Activated T-cell treated with anti-CD3 and anti-CD28 coated beads for 1 hour (primary cell): ENCODE measurements at regions not wholly inside any gene's neighbourhood (a gene's known extent, or its start where the extent isn't known, plus 50 kb on each side); places are given as distances from the start of the nearest gene placed in this dataset.
"Not testable (repeated sequence)": the region's sequence is repeated elsewhere in the genome, so short reads cannot be mapped to it uniquely, and the experiment has no call there.

Source experiments
- DNase-seq: peaks from one replicate; pipeline ENCODE4 v3.0.0-alpha.2; 2020; ENCODE audit warnings: low read depth

DNA sequence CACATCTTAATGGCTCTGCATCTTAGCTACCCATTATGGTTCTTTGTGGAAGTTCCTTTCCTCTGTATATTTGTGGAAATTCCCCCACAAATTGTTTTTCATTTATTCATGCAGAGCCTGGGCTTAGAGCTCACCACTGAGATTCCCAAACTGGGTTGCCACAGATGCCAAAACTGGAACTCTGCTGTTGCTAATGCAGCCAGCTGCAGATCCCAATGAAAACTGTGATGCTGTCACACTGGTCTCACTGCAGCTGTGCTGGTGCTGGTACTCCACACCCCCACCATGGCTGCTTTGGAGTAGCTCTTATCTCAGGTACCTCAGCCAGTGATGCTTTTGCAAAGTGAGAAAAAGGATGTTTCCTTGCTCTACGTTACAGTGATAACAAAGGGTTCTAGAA, 87.7 kb downstream of the DCK start:
- DNase-seq = no peak

DNA sequence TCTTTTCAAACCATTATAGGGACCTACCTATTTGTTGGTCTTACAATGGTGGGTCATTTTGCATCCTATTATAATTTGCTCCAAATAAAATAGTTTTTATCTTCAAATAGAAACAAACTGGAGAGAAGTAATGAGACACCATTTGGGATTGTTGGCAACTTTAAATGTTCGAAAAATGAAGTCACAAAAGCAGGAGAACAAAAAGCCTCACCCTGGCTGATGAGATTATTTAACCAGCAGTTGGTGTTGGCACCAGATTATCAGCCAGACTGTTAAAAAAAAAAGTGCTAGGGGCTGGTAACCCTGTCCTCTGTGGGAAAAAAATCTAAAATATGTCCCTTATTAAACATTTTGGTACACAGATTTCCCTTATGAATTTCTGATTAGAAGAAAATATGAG, 100.3 kb downstream of the DCK start:
- no peak for DNase-seq

DNA sequence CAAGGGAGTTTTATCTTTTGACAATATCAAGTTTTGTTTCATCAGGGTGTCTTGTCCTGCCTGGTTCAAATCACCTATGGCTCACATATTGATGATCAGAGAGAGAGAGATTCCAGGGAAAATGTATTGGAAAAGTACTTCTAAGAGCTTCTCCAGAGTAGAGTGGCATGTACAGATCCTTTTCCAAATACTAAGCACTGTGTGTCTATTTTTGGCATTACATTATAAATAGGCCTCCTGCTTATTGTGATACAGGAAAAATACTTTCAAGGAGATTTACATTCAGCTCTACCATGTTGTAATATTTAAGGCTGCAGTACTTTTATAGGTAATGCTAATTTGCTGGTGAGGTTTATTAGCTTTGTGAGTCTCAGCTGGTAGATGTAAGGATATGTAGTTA, 100.8 kb downstream of the DCK start:
- no peak for DNase-seq

DNA sequence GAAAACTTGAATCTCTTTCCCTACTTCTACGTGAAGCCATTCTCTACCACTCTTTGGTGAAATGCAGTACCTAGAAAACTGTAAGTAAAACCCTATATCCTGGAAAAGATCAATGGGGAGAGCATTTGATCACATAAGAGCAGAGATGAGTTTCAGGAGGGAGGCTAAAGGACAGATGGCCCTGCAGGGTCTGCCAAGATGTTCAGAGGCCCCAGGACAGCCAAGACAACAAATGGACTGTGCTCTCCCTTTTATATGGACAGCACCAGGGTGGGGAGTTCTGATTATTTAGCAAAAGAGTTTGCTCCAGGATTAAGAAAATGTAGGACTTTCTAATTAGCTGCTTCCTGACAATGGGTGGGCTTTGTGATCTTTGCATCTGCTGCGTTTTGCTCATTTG, 101.7 kb downstream of the DCK start:
- DNase-seq = no peak

DNA sequence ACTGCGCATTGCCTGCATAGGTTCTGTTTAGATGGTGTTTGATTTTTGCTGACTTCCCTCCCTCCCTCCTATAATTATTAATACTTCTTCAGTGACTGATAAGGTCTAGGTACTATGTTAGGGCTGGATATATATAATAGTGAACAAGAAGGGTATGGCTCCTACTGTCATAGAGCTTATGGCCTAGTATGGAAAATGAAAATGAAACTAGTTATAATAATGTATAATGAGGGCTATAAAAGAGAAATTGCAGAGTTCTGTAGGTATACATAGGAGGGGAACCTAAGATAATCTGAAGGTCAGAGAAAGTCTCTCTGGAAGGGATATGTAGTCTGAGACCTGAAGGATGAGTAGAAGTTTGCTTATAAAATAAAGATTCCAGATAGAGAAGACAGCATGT, 102.1 kb downstream of the DCK start:
- DNase-seq = no peak

DNA sequence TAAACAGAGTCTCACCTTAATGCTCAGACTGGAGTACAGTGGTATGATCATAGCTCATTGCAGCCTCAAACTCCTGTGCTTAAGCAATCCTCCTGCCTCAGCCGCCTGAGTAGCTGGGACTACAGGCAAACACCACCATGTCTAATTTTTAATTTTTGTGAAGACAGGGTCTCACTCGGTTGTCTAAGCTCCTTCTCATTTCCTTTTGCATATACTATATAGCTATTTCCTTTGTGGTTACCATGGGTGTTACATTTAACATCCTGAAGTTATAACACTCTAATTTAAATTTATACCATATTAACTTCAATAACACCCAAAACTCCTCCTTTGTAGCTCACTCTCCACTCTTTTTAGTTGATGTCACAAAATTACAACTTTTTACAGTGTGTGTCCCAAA, 114.3 kb downstream of the DCK start:
- DNase-seq = no peak

DNA sequence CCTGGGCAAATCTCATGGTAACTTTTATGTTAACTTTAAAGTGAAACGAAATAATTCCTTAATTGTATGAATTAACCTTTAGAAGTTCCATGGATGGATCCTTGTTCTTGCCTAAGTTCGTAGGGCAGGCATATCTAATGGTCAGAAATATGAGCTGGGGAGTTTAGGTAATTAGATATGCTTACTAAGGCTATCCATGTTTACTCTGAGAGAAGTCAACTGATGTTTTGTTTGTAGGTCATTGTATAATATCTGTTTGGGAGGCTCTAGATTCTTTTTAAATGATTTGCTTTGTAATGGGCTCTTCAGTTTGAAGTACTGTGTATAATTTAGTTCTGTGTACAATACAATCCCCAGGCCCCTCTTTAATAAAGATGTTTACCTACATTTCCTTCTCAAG, 117.0 kb downstream of the DCK start:
- no peak for DNase-seq

DNA sequence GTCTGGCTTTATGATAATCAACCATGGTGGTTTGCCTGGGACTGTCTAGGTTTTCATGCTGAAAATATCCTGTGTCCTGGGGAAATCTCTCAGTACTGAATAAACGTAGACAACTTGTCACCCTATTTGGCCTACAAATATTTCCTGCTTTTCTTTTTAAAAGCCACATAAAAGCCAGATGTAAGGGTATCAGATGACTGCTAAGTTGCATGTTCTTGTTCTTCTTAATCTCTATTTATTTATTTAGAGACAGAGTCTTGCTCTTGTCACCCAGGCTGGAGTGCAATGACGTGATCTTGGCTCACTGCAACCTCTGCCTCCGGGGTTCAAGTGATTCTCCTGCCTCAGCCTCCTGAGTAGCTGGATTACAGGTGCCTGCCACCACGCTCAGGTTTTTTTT, 117.7 kb downstream of the DCK start:
- not testable (repeated sequence) for DNase-seq

DNA sequence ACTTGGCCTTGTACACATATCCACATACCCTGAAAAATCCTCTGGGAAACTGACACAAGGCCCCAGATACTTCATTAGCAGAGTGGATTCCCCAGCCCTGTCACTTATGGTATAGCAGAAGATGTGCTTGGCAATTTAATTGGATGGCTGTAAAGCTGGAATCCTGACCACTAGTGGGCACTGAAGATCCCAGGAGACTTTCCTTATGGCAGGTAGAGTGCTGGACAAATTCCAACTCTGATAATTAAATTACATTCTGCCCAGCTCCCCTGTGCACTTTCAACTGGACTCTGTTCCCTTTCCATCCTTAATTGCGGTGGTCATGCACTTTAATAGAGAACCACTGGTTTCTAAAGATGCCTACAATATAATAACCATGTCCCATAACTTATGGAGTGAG, 119.8 kb downstream of the DCK start:
- DNase-seq = no peak

DNA sequence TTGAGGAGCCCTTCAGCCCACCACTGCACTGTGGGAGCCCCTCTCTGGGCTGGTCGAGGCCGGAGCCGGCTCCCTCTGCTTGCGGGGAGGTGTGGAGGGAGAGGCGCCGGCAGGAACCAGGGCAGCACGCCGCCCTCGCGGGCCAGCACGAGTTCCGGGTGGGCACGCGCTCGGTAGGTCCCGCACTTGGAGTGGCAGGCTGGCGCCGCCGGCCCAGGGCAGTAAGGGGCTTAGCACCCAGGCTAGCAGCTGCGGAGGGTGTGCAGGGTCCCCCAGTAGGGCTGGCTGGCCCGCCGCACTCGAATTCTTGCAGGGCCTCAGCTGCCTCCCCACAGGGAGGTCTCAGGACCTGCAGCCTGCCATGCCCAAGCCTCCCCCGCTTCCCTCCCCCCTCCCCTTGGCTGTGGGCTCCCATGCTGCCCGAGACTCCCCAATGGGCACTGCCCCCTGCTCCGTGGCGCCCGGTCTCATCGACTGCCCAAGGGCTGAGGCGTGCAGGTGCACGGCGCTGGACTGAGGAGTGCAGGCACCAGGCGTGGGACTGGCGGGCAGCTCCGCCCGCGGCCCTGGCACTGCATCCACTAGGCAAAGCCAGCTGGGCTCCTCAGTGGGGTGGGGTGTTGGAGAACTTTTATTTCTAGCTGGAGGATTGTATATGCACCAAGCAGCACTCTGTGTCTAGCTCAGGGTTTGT, 127.5 kb downstream of the DCK start:
- no peak for DNase-seq

DNA sequence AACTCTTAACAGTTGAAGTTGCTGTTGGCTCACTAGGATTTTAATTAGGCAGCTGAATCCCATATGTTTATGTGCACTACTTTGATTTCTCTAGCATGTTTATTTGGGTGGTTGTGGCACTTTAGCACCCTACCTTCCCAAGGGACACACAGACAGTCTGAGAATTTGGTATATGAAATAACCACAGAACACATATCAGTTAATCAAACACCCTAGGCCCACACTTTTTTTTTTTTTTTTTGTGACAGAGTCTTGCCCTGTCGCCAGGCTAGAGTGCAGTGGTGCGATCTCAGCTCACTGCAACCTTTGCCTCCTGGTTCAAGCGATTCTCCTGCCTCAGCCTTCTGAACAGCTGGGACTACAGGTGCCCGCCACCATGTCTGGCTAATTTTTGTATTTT, 130.5 kb downstream of the DCK start:
- DNase-seq = no peak

DNA sequence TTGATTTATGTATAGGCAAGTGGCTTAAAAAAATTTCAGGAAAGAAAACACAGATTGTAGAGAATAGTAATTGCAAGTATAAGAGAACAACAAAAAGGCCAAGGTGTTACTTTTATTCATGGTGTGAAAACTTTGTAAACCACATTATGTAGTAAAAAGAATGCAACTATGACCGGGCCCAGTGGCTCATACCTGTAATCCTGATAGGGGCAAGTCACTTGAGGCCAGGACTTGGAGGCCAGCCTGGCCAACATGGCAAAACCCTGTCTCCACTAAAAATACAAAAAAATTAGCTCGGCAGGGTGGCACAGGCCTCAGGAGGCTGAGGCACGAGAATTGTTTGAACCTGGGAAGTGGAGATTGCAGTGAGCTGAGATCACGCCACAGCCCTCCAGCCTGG, 131.7 kb downstream of the DCK start:
- DNase-seq = no peak

DNA sequence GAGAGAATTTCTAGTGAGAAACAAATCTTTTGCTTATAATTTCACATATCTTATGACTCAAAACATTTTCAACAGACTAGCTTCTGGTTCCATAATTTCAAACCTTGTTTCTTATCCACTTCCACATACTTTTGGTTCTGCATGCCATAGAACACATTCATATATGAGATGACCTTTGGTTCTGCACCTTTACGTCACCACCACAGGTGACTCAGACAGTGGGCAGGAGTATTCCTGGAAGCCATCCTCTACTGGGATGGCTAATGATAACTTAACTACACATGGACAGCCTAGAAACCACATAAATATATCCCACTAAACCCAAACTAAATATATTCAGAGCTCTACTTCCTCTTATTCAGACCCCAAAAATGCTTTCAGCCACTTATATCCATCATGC, 133.3 kb downstream of the DCK start:
- DNase-seq = no peak

DNA sequence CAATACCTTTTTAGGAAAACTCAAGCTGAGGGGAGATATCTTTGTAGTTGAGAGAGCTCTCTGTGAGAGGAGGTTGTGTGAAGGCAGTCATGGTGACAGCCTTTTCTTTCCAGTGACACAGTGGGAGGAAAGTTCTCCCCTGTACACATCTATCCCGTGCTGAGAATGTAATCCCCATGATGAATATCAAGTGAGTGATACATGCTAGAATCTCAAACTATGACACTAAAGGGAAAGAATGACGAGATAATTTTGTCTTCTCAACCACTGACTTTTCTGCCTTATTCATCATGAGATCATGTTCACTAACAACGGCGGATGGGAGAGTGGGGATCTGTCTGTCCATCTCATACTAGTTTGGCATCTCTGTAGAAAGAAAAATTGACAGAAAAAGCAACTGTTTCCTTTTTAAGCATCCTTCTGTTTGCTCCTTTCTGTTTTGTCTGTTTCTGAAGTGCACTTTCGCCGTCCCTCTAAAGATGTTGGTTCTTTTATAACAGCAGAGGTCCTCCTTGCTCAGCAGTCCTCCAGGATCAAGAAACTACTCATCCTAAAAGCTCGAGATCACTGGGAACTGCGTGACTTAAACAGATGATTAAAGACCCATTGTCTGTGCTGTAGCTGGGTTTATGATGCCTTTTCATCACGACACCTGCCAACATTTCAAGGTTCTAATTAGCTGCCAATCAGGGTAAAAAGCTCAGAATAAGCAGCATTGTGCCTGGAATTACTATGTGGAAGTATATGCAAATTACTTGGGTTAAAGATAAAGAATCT, 137.6 kb downstream of the DCK start:
- no peak for DNase-seq

DNA sequence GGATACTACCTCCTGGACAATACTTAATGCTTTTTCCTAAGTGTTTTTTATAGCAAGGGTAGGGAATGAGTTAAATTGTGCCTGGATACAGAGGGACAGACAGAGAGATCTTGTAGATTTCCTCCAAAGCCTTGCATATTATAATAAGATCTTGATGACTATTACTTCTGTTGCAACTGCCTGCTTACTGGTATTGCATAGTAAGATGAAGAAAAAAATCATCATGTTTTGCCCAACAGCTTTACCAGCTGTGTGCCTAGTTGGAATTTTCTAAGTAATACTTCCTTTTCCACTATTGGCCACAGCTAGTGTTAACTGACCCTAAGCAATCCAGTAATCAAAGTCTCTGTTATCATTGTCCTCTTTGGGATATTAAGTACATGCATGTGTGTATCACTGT, 139.0 kb downstream of the DCK start:
- DNase-seq = no peak

DNA sequence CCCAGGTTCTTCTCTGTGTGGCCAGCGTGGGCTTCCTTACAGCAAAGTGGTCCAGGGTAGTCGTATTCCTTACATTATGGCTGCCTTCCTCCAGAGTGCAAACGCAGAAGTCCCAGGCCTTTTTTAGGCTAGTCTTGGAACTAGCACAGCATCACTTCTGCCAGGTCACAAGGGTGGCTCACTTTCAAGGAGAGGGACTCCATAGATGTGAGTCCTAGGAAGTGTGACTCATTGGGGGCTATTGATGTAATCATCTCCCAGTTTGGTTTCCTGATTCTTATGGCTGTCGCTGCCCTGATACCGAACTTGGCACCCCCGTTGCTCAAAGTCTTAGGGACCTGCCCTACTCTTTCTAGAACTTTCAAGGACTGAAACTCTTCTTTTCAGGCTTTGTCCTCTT, 140.0 kb downstream of the DCK start:
- no peak for DNase-seq

DNA sequence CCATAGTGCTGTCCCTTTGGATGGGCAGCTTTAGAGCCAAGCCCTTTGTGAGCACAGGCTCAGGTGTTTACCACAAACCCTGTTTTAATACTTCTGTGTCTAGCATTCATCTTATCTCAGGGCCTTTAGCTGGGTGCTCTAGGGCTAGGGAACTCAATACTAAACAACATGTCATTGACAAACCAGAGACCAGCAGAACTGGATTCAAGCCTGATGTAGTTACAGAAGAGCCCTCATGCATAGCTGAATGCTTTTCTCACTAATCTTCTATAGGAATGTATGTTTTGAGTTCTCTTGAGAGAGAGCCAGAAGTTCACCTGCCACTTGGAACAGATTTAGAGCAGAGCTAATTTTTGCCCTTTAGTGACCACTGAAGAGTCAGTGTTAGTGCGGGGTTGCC, 142.6 kb downstream of the DCK start:
- no peak for DNase-seq

DNA sequence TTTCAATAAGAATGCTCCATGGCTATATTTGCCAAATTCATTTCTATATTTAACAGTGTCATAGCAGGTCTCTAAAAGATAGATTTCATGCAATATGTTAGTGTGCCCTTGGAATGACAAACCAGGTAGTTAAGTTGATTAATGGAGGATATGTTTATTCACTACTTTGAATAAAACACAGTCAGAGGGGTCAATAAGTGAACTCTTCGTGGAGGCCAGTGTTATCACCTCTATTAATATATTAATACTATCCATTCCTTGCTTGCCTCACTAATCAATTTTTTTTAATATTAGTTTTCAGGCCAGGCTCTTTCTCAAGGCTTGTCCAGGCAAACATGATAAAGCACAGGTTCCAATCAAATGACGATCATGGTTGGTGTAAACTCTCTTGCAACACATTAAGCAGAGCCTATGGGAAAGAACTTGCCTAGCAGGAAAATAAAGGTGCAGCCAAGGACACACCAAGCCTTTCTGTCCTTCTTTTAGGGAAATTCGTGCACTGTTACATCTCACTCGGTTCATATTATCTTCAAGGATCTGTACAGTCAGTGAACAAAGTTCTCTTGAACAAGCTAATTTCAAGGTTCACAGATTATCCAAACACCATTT, 144.7 kb downstream of the DCK start:
- DNase-seq = no peak

DNA sequence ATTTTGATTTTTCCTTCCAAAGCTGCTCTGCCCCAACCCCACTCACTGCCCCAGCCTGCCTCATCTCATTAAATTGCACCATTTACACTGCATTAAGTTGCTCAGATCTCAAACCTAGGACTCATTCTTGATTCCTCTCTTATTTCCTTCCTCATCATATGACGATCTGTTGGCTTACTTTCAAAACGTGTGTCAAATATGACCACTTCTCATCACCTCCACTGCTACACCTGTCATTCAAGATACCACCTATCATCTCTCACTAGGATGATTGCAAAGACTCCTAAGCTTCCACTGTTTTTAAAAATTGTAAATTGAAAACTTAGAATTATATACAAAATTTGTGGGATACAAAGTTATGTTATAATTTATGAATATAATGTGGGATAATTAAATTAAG, 147.1 kb downstream of the DCK start:
- no peak for DNase-seq

DNA sequence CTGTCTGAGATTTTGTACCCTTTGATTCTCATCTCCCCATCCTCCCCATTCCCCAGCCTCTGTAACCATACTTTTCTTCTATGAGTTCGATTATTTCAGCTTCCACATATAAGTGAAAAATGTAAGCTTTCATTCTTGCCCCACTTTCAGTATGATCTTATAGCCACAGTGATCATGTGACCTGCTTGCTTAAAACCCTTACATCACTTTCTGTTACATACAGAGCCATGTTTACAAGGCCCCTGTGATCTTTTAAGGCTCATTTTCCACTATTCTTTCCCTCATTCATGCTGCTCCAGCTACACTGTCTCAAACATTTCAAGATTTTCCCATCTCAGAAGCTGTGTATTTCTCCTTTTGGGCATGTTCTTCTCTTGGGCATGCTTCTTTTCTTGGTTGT, 147.7 kb downstream of the DCK start:
- DNase-seq = no peak

DNA sequence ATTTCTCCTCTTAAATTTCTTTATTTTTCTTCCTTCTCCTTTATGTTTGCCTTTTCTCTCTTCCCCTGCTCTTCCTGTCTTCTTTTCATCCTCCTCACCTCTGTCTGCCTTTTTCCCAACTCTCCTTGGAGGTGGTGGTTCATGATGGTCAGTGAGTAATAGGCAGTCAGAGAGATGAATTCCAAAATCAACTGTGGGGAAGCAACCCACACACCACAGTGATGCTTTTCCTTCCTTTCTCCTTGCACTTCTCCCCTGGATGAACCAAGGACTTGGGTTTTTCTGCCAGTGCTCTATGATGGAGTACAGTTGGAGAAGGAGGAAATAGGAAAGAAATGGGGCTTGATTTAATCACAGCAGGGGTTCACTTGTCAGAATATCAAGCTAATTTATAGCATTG, 153.8 kb downstream of the DCK start:
- DNase-seq = no peak

DNA sequence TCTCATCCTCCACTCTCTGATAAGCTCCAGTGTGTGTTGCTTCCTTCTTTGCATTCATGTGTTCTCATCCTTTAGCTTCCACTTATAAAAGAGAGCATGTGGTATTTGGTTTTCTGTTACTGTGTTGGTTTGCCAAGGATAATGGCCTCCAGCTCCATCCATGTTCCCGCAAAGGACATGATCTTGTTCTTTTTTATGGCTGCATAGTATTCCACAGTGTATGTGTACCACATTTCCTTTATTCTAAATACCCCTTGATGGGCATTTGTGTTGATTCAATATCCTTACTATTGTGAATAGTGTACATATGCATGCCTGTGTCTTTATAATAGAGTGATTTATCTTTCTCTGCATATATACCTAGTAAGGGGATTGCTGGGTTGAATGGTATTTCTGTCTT, 155.1 kb downstream of the DCK start:
- DNase-seq = no peak

DNA sequence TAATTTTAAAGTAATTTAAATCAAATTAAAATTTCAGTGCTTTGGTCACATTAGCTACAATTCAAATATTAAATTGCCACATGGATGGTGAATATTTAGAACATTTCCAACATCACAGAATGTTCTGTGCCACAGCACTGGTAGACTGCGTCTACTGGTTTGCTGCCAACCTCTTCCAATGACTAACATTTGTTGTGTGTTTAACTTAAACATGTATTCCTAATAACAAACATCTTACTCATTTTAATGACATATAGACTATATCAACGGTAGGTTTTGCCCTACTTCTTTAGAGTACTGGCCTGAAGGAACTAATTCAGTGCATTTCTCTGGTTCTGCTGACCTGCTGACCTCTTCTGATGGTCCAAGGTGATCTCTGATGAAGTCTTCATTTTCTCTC, 157.6 kb downstream of the DCK start:
- no peak for DNase-seq

DNA sequence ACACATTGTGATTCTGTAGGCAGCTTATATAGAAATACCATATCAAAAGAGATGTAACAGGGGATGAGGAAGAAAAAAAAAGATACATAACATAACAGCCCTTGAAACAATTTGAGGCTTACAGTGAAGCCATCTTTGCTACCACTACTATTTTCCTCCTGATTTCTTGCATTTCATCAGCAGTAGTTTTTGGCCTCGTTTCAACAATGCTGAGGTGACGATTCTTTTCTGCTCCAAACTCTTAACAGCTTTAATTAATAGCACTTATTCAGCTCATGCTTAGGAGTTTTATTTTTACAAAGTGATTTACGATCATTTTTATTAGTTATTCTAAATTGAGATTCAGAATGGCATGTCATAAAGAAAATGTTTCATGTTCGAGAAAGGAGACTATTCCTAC, 163.2 kb downstream of the DCK start:
- DNase-seq = no peak
